BJ (cell line): ENCODE measurements at regions not wholly inside any gene's neighbourhood (a gene's known extent, or its start where the extent isn't known, plus 50 kb on each side); places are given as distances from the start of the nearest gene placed in this dataset.

ENCODE experiments used
- CTCF ChIA-PET: fragments of 350-600 bp; formaldehyde crosslinking; extraction: SDS; loops from one replicate; lab custom pipeline; 2021; ENCODE audit warnings: antibody characterized with exemption, inconsistent platforms; lab: Yijun Ruan, JAX
- POLR2A ChIA-PET: fragments of 300-600 bp; sonication (Branson Sonifier 250); formaldehyde crosslinking; extraction: SDS; loops from one replicate; lab custom pipeline; 2021; ENCODE audit warnings: antibody characterized with exemption; lab: Charles Lee
- DNase-seq: peaks from one replicate; pipeline ENCODE4 v3.0.0-alpha.2; 2011; ENCODE audit warnings: low read depth
- H3K27me3 ChIP-seq: 2 replicates; pipeline ENCODE4 v1.6.0; 2011; ENCODE audit warnings: low read length; ENCODE audit not compliant: control insufficient read depth, insufficient read depth
- H3K36me3 ChIP-seq: 2 replicates; pipeline ENCODE4 v1.5.1; 2011; ENCODE audit warnings: low read length; ENCODE audit not compliant: control insufficient read depth, insufficient read depth
- H3K4me3 ChIP-seq: 2 replicates; pipeline ENCODE4 v1.5.1; 2011; ENCODE audit warnings: low read depth, mild to moderate bottlenecking, control low read depth, low read length
- TF ChIP-seq, protein P1 (sequence below): IDR thresholded peaks from 2 replicates; pipeline ENCODE4 v1.5.1; 2011; ENCODE audit warnings: low read depth, mild to moderate bottlenecking, control low read depth, inconsistent platforms, low read length, moderate library complexity; ENCODE audit not compliant: insufficient read depth

DNA sequence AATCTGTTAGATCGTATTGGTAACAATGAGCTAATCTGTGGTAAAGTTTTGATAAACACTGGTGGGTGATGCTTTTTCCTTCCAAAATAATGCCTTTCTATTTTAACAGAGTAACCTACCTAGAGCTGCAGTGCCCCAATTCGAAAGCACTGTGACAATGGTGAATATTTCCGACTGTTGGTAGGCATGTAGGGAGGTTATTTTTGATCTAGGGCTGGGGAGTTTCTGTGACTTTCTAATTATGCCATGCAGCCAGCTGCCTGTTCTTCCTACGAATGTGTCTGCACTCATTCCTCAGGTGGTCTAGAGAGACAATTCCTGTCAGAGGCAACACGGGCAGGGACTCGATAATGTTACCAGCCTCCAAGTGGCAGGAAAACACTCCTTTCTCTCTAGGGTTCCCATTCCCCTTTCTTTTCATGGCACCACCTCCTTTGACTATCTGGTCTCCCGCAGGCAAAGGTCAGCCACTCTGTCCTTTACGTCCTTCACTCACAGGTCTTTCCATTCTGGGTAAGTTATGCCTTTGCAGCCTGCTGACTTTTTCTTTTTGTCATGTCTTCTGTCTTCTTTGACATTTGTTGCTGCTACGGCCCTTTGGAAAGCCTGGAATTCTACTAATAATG is 167.2 kb upstream of the MGAT5 start:
- Histone ChIP-seq H3K4me3 (no peak overlapping the region), H3K27me3 (no peaks in the 10 kb centered on the region; the same call in 1 of the 2 replicates), H3K36me3 (no peaks in the 10 kb centered on the region)
- no peak for DNase-seq
- TF ChIP-seq, protein P1, sequence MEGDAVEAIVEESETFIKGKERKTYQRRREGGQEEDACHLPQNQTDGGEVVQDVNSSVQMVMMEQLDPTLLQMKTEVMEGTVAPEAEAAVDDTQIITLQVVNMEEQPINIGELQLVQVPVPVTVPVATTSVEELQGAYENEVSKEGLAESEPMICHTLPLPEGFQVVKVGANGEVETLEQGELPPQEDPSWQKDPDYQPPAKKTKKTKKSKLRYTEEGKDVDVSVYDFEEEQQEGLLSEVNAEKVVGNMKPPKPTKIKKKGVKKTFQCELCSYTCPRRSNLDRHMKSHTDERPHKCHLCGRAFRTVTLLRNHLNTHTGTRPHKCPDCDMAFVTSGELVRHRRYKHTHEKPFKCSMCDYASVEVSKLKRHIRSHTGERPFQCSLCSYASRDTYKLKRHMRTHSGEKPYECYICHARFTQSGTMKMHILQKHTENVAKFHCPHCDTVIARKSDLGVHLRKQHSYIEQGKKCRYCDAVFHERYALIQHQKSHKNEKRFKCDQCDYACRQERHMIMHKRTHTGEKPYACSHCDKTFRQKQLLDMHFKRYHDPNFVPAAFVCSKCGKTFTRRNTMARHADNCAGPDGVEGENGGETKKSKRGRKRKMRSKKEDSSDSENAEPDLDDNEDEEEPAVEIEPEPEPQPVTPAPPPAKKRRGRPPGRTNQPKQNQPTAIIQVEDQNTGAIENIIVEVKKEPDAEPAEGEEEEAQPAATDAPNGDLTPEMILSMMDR, result no peak
- ChIA-PET CTCF (no interaction called here), POLR2A (no interaction called here)

DNA sequence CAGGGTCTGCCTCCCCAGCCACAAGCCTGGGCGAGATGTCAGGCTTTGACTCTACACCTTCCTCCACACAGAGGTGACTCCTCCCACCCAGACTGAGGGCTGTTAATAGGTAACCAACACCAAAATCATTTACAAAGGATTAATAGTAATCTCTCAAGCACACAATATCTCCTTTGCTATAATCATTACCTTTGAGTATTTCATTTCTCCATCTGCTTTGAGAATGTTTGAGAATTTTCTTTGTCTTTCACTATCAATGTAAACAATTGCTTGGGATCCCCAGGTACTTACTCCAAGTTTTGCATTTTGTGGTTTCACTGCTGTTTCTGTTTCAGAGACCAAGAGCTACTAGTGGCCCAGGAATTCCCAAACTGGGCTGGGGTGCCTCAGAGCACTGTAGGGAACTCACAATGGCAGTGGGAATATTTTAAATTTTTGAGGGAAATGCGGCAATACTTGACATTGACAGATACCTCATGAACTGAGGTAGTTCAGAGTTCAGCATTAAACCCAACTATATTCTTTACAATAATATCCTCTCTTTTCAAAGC is 166.4 kb upstream of the MGAT5 start:
- CTCF ChIA-PET, result no interaction called here
- DNase-seq, result no peak
- POLR2A ChIA-PET, result no interaction called here
- Histone ChIP-seq H3K4me3 (no peak overlapping the region), H3K36me3 (no peaks in the 10 kb centered on the region), H3K27me3 (no peaks in the 10 kb centered on the region; the same call in 1 of the 2 replicates)
- TF ChIP-seq, protein P1, result no peak

DNA sequence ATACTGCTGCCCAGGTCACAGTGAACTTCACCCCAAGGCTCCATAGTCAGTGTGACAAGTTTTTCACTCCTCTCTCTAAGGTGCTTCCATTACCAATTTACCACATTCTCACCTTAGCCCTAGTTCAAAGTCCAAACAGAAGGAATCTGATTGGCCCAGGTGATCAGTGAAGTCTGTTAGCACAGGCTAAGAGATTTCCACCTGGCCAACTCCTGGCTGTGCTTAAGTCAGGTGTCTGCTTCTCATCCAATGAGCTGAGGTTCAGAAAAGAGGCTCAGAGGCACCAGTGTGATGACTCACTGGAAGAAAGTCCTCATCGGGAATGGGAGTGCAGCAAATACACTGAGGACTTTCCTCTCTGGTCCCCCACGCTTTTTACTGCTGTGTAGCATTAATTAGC is 164.4 kb upstream of the MGAT5 start:
- no peaks in the 10 kb centered on the region; the same call in 1 of the 2 replicates for H3K27me3 ChIP-seq
- DNase-seq, result no peak
- no peak overlapping the region for H3K4me3 ChIP-seq
- TF ChIP-seq, protein P1, result no peak
- ChIA-PET POLR2A (no interaction called here), CTCF (interaction anchor here (0.5 to 1.0 kb wide), 3 partner anchors 38 to 1270 kb away, joined by 3 to 4 read pairs (median 3); no protein-coding TSS in a partner anchor)
- no peaks in the 10 kb centered on the region for H3K36me3 ChIP-seq

- H3K4me3 ChIP-seq, result no peak overlapping the region
- ChIA-PET CTCF (no interaction called here), POLR2A (no interaction called here)
- DNase-seq, result no peak
- TF ChIP-seq, protein P1, result no peak
- H3K36me3 ChIP-seq, result no peaks in the 10 kb centered on the region
- no peaks in the 10 kb centered on the region for H3K27me3 ChIP-seq
These were observed 156.1 kb upstream of the MGAT5 start for GRCh38 chr2:134097740-134098139.

DNA sequence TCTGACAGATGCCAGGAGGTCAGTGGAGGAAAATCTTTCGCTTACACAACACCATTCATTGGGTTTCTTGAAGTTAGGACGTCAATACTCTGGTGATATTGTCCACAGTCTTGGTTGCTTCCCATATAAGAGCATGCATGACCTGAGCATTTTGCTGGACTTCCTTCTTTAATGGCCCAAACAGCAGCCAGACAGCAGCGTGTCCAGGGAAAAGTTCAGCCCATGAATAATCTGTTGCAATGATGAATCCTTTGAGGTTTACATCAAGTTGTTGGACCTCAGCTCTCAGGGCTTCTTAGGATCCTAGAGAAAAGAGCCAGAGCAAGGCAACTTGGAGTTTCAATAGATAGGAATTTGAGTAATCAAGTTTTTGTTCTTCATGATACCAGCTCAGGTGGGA is 155.6 kb upstream of the MGAT5 start:
- ChIA-PET POLR2A (no interaction called here), CTCF (interaction anchor here (0.6 kb wide), 1 partner anchor 12 kb away, joined by 3 read pairs; no protein-coding TSS in a partner anchor)
- H3K36me3 ChIP-seq, result no peaks in the 10 kb centered on the region

More for the DNA sequence above, 155.6 kb upstream of the MGAT5 start:
- Histone ChIP-seq H3K4me3 (no peak overlapping the region), H3K27me3 (peaks cover 3% of the 10 kb centered on the region; the same call in 1 of the 2 replicates)
- TF ChIP-seq, protein P1, result no peak
- DNase-seq, result no peak
